ENCODE measurements at regions not wholly inside any gene's neighbourhood (a gene's known extent, or its start where the extent isn't known, plus 50 kb on each side); places are given as distances from the start of the nearest gene placed in this dataset.
"Not testable (repeated sequence)": the region's sequence is repeated elsewhere in the genome, so short reads cannot be mapped to it uniquely, and the experiment has no call there.

DNA sequence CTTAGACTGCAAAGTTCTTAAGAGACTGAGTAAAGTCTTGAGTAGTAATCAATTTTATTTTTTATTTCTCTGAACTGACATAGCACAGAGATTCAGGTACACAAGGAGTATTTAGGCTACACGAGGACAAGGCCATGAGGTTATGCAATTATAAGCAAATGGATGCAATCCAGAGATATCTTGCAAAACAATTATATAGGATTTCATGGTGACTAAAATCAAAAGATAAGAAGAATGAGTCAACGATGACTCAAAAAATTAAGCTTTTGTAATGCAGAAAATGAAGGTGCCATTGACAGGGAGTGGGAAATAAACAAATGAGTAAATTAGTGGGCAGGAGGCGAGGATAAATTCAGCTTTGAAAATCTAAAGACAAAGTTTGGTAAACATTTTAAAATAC is 66.7 kb upstream of the MYO3A start:
- no peak for DNase-seq (ENCODE audit: low read depth in 2 of 2)

DNA sequence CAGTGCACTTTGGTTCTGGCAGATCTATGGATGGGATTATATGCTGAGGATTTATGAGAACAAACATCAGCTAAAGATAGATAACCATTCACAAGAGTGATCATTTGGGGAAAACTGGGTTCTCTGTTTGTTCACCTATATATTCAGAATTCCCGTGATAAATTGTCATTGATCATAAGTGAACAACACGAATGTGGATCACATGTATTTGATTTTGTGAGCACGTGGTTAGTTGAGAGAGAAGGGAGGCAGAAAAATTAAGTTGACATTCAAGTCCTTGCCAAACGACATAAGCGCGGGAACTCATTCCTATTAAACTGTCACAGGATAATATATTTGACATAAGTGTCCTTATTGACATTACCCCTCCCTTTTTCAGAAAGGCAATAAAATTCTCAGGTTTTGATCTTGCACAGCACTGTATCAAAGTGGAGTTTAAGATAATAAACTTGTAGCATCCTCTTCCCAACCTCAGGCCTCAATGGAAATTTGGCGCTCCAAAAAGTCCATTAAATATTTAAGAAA is 64.9 kb upstream of the MYO3A start:
- DNase-seq (ENCODE audit: low read depth in 2 of 2), result no peak

DNA sequence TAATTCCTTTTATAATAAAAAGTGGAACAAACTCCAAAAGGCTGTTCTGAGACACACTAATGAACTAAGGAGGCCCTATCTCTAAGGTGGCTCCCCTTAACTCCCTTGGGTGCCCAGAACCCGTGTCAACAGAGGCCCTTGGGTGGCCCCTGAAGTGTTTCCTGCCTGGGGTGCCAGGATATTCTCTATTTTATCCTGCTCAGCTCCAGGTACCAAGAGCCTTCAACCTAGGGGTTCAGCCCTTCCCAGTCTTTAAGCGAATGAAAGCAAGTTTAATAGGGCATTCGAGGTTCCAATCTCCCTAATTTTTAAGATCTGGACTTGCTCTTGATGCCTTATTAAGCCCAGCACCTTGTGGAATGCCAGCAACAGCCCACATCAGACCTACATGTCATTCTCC is 64.4 kb upstream of the MYO3A start:
- DNase-seq (ENCODE audit: low read depth in 2 of 2), result no peak

DNA sequence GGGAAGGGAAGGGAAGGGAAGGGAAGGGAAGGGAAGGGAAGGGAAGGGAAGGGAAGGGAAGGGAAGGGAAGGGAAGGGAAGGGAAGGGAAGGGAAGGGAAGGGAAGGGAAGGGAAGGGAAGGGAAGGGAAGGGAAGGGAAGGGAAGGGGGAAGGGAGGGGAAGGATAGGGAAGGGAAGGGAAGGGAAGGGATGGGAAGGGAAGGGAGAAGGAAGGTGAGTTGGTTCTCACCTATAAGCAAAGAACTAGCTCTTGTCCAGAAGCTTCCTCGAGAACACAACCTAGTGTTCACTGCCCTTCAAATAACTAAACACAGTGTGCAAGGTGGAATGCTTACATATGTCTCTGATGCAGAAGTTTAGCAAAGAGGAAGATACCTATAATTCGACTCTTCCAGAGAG is 59.6 kb upstream of the MYO3A start:
- not testable (repeated sequence) for DNase-seq (ENCODE audit: low read depth in 2 of 2)

DNA sequence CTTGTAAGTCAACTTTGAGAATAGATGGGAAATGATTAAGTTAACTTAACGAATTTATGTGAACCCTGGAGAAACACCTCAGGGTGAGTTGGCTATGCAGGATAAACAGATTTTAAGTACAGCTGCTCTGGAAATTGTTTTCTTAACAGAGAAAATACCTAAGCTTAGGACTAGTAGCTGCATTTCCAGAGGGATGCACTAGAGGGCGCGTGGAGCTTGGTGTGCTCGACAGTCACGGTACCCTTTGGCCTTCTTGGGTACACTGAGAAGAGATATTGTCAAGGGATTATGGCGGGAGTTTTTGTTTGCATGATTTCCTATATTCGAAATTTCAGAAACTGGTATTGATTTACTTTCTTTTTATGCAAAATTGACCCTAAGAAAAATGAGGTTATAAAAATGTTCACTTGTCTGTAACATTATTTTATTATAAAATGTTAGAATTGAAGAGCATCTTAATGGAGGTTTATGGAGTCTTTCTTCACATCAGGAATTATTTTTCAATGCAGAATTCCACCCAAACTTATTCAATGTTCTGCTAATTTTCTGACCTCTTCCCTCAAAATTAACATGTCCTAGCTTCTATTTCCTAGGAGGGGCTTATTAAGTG is 58.4 kb upstream of the MYO3A start:
- DNase-seq (ENCODE audit: low read depth in 2 of 2), result peak; percentile 6 to 29

DNA sequence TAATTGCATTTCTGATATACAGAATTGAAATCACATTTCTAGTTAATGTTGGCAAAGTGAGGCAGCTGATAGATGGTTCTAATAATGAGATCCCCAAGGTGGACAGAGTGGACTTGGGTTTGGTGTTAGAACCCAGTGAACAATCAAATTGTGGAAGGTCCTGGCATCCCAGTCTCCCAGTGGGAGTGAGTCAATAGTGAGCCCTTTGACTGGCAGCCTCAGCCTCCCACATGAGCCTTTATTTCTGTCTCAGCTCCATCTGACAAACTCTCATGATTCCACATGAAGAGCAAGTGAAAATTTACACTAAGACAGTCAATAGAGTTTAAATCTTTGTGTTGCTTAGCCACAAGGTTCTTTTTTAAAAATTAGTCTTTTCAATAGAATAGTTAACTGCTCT is 56.7 kb upstream of the MYO3A start:
- DNase-seq (ENCODE audit: low read depth in 2 of 2), result no peak
